HuH-7 (cell line): ENCODE measurements at regions not wholly inside any gene's neighbourhood (a gene's known extent, or its start where the extent isn't known, plus 50 kb on each side); places are given as distances from the start of the nearest gene placed in this dataset.
"Not testable (repeated sequence)": the region's sequence is repeated elsewhere in the genome, so short reads cannot be mapped to it uniquely, and the experiment has no call there.

Source experiments
- DNase-seq: peaks from one replicate; pipeline ENCODE4 v3.0.0; 2011; ENCODE audit warnings: low spot score

DNA sequence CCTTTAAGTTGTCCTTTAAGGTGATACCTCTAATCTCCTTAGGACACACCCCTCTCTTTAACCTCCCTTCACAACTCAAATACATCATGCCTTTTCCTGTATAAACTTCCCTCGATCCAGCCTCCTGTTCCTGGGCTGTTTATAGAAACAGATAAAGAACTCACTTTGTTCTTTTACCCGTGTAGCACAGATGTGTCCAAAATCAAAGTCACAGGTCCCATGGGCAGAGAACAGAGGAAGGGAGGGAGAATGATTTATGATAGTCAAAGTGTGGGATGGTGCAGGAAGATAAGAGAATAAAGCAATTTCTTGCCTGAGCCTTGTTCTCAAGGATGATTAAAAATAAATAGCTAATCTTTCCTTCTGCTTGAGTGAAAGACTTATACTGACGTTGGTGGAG, 50.3 kb upstream of the CABCOCO1 start:
- no peak for DNase-seq

DNA sequence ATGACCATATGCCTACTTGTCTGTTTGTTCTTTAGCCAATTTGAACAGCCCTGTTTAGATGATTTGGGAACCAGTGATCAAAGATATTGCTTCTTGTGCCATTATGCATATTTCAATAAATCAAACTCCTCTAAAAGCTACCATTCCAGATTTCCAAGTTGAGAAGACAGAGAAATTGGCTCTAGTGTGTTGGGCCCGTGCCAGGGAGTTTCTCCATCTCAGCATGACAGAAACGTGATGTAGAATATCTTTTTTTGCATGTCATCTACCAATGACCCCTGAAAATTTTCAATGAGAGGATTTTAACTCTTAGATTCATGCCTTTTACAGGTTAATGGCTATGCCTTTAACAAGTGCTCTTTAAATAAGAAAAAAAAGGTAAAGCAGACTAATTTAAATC, 50.7 kb upstream of the CABCOCO1 start:
- DNase-seq, result no peak

DNA sequence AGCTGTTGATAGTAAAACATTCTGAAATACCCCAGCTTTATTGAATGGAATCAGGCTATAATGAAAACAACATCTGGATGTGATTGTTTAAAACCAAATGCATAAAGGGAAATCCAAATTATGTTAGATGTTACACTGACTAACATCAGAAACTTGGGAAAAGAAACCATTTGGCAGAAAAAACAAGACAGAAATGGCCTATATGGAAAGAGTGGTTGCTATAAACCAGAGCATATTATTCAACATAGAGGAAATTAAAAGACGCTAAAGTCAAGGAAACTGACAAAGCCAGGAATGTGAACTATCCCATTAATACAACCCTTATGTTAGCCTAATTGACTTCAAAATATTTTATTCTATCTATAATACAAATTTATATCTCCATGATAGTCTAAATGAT, 53.0 kb upstream of the CABCOCO1 start:
- DNase-seq, result no peak

DNA sequence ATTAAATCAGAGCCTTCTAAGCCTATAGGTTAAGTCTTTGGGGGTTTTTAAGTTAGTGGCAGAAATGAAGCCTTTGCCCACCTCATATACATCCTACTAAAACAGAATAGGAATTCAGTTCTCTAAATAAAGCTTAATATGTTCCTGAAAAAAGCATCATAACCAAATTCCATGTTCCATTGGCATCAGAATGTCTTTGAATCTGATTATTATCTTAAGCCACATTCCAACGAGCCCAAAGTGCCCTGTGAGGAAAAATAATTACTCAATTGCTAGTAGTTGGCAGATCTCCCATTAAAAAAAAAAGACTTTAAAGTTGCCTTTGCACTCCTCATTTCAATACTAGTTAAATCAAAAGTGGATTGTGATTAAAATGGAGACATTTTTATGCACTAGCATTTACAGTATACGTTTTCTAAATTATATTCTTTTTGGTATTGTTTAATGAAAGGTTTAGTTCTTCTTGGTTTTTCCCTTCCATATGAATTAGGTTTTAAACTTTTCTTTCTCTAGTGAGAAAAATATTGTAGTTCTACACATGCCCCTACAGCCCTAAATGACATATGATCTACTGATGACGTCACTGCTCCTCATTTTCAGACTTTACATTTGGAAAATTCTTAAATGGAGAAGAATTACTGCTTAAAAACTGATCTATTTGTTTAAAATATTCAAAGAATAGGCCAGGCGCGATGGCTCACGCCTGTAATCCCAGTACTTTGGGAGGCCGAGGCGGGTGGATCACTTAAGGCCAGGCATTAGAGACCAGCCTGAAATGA, 54.3 kb upstream of the CABCOCO1 start:
- no peak for DNase-seq

DNA sequence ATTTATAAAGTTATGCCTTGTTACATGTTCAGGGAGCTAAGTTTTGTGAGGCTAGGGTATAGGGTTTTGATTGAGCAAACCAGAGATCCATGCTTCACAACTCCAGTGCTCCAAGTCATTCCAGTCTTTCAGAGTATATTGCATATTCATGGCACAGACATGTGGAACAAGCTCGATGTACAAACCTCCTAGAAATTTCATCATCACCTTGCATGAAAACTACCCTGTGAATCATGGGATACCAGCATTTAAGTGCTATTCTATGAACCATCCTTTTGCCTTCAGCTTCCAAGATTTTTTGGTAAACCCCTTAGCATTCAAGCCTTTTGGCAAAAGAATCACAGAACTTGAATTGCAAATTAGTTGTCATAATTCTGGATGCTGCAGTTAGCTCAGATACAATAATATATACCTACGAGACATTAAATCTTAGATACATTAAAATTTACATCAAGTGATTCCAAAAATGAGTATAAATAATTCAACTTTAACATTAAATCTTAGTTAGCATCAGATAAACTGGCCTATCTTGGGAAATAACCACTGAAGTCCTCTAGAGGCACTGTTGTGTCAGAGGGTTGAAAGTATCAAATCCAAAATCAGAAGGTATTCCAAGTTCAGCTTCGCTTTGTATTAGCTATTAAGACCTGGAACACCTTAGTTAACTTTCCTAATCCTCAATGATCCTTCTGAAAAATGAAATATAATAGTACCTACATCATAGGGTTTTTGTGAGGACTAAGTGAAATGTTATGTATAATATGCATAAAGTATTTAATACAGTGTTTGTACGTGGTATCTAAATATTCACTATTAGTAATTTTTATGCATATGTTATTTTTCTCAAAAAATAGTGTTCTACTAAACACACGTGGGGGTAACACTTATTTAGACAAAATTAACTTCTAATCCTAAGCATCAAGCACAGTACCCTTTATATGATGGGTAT, 55.5 kb upstream of the CABCOCO1 start:
- DNase-seq, result no peak

DNA sequence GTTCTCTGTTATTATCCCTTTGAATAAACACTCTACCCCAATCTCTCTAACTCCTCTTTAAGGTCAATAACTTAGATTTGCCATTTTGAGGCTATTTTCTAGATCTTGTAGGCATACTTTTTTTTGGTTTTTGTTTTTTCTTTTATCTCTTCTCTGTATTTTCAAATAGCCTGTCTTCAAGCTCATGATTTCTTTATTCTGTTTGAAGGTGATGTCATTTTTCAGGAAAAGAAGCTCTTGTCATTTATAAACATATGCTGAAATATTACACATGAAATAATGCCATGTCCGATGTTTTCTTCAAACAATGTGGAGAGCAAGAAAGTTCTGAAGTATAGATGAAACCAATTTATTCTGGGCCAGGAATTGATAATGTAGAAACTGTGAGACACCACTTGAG, 57.5 kb upstream of the CABCOCO1 start:
- DNase-seq, result no peak

DNA sequence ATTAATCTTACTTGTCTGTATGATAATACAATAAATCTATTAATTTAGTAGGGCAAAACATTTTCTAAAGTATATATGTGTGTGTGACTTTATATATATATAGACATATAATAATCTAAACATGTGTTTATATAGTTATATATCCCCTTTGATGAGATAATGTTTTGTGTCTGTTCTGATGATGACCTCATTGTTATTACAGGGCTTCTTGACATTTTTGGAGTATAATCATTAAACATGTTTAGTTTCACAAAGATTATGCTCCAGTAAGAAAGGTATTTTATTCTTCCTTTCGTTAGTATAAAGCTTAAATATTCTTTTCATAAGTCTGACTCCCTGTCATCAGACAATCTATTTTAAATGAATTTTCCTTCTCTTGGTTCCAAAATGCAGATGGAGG, 62.3 kb upstream of the CABCOCO1 start:
- DNase-seq, result no peak

DNA sequence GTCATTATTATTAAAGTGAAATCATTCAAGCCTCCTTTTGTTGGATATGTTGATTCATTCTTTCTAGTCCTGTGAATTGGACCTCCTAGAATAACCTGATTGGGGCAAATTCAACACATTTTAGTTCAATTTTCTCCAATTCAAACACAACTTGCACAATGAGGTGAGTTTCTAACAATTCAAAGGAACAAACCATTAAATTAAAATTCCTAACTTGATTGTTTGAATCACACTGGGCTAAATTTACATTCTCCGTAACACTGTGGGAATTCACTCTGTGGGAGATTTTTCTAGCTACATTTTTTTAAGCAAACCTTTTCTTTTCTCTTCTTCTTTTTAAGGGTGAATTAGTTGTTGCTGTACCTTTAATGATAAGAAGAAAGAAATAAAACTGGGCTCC, 68.3 kb upstream of the CABCOCO1 start:
- DNase-seq, result no peak

DNA sequence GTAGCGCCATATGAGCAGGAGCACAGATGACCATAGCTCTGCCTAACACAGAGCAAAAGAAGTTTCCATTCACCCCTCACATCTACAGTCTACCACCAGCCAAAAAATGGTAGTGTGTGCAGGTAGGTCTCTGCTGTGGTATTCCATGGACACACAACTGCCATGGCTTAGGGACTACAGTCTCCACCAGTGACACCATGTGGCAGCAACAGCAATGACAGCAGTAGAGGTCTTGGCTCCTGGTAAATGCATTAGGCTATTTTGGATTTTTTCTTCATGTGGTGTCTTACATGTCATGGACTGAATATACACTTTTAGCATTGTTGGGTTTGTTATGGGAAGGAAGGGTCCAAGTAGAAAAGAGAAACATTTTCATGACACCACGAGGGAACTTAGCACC, 70.1 kb upstream of the CABCOCO1 start:
- DNase-seq, result peak; percentile 5

DNA sequence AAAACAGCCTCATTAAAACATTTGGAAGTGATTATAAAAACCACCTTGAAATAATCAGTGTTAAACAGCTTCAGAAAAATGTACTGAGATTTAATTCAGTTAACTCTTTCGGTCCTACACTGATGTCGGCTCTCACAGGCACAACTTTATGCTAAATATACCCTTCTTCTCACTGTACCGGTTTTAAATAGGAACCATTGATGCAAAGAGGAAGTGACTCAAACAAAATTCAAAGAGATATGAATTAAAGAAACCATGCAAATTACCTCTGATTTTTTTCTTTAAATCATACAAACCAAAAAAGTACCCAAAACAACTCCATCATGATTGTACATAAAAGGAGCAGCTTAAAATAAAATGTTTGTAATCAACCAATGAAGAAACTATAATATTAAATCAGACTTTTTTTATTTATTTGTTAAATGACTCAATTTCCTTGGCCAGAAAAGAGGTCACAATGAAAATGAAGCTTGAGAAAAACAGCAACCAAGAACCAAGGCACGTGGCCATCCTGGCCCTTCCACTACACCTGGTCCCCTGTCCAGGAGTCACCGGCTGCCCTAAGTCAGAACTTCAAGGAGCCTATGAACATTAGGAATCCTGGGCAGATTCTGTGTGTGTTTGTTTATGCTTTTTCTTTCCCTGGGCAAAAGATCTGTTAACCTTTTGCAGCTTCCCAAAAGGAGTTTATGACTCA, 73.0 kb upstream of the CABCOCO1 start:
- no peak for DNase-seq

DNA sequence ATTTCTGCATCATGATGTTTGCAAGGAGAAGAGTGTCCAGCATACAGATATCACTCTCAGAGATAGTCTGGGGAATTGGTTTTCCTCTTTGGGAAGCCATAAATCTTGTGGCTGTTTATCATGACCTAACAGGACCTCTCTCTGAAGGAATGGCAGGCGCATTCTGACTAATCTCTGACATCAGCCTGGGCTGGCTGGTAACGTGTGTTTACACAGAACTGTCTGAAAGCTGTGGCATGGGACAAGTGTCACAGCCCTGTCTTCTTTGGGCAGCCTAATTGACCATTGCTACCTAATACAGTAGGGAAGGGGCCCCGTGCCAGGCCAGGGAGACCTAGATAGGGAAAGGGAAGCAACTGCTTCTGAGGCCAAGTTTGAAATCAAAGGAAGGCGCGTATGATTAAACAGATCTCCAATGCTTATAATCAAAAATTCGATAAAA, 73.9 kb upstream of the CABCOCO1 start:
- no peak for DNase-seq

DNA sequence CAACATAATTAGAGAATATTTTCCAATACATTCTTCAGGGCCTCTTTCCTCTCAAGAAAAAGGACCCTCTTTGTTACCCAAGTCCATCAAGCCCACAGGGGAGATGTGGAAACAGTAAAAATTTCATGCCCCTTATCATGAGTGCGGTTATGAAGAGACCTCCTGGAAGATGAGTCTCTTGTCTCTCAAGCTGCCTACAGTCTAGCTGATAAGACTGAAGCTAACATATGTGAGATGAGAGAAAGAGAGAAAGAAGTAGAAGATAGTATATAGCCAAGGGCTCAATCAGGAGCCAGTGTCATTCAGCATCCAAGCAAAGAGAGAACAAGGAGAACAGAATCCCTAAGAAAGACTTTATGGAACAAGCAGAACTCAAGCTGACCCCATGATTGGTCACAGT, 75.9 kb upstream of the CABCOCO1 start:
- DNase-seq, result no peak

DNA sequence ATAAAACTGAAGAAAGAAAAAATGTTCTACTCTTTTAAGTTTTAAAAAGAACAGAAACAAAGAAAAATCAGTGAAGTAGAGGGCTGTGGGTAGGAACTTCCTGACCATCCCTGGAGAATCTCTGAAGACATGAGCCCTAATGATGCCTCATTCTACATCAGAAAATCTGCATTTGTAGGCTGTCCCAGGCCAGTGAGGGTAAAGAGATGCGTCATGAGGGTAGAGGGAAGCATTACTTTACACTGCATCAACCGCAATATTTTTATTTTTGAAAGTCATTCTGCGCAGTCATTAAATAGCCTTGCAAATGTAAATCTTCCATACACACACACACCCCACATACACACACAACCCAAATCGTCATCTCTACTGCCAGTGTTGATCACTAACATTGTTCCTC, 82.1 kb upstream of the CABCOCO1 start:
- DNase-seq, result no peak

DNA sequence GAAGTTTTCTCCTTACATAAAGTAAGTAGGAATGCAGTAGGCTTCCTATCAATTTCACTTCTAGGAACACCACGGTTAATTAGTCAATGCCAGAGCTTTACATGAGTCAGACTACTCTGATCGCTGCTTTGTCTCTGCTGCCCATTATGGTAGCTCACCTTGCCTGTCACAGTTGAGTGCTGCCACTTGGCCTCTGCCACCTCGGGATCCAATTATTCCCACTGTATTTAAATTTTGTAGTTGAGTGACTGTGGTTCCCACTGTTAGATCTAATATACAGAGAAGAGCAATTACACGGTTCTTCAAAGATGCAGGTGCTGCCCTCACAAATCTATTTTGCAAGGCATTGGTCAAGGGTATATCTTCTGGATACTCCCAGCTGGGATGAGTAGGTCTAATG, 92.5 kb upstream of the CABCOCO1 start:
- not testable (repeated sequence) for DNase-seq

DNA sequence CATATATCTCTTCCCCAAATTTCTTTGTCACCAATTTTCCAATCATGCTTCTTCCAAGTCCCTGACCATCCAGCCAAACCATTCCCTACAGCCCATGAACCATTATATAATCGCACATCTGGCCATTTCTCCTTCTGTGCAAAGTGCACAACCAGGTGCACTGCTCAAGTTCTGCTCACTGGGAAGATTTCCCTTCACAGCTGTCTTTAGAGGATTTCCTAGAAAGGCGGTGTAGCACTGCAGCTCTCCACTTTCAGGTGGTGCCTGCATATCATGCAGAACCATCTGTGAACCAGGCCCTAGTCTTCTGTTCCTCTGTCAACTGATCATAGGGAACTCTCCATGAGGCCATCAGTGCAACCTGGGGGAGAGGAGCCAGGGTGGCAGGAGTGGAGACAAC, 95.0 kb upstream of the CABCOCO1 start:
- DNase-seq, result no peak

DNA sequence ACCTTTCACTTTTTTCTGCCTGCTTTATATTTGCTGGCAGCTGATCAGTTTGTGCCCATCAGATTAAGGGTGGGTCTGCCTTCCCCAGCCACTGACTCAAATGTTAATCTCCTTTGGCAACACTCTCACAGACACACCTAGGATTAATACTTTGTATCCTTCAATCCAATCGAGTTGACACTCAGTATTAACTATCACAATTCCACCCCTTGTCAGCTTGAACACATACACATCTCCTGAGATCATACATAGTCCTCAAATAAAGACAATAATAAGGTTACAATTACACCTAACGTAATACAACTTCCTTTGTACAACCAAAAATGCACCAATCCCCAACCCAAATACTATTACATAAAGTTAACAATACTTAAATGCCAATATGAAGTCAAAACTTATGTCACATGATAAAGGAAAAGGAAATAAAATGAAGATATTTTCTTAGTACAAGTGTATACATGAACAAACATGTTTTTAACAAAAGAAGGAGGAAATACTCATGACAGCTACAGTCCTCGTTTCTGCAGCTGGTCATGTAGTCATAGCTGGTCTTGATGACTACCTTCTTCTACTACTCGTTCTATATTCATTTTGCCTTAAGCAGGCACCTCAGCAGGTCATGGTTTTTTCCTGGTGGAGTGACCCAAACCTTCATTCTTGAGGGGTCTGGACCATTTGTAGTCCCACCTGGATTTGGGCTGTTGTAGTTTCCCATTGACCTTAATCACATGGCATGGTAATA, 96.7 kb upstream of the CABCOCO1 start:
- no peak for DNase-seq

DNA sequence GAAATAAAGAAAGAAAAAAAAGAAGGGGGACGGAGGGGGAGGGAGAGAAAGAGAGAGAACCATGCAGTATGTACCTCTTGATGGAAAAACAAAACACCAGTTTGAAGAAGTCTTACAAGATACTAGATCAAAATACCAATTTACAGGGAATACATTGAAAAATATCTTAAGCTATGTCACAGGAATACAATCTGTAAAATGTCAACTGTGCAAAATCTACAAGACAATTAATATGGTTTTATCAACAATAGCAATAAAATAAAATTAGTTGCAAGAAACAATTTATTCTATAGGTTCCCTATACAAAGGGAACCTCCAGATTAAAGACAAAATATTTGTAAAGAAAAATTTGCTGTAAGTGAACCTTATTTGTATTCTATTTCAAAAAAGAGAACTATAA, 98.3 kb upstream of the CABCOCO1 start:
- no peak for DNase-seq

DNA sequence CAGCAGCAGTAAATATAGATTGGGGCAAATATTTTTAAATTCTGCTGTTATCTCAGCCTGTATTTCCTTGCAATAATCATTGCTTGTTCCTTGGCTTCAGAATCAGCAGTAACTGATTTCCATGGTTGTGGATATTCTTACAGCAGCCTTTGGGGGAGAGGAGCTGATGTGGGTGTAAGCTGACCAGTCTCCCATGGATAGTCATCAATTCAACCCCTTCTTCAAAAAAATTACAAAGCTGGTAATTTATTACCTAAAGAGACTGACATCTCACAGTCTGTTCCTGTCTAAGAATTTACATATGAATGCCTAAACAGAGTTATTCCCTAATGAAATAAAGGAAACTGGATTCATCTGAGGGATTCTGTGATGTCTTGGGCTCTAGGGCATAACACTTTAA, 103.1 kb upstream of the CABCOCO1 start:
- no peak for DNase-seq

DNA sequence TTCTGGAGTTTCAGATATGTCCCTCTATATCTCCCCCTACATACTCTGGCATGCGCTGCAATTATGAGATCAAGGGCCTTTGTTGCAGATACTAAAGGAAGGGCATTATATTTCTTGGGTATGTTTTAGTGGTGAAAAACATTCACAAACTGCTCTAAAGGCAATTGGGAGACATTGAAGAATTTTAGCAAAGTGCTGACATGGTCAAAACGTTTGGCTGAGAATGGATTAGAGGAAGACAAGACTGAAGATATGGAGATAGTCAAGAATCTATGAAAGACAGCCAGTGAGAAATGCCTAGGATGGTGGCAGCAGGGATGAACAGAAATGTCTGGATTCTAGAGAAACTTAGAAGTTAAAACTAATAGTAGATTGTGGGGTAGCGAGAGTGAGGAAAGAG, 104.5 kb upstream of the CABCOCO1 start:
- DNase-seq, result no peak

DNA sequence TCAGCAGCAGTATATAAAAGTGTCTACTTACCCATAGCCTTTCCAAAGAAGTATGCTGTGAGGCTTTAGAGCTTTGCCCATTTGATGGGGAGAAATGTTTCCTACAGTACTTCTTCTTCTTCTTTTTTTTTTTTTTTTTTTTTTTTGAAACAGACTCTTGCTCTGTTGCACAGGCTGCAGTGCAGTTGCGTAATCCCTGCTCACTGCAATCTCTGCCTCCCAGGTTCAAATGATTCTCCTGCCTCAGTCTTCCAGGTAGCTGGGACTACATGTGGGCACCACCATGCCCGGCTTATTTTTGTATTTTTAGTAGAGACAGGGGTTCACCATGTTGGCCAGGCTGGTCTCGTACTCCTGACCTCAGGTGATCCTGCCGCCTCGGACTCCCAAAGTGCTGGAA, 101.7 kb upstream of the TMEM26 start:
- DNase-seq, result no peak

DNA sequence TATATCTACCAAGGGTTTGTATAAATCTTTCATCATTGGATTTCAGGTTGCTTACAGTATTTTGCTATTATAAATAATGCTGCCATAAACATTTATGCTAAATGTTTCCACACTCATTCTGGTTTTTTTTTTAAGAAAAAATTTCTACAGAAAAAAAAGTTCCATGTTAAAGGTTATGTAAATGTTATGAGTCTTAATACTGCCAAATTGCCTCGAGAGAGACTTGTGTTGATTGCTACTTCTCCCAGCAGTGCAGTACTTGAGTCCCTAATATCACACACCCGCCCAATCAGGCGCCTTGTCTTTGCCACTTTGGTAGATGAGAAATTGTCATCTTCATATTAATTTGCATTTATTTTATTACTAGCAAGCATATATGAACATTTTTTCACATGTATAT, 96.7 kb upstream of the TMEM26 start:
- DNase-seq, result no peak

DNA sequence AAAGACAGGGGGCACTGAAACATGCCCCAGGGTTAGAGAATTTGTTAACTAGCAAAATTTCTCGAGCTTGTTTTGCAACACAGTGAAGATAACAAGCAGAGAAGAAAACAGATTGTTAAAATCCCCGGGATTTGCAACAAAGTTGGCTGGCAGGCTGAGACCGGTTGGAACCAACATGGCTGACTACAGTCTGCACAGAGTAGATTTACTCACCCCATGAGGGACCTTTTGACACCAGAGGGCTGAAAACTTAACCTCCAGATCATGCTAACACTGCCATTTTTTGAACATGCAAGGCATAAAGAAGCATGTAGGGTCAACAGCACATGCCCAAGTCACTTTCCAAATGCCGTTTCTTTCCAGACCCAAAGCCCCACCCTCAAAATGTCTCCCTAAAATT, 95.2 kb upstream of the TMEM26 start:
- no peak for DNase-seq
